ENCODE measurements at regions not wholly inside any gene's neighbourhood (a gene's known extent, or its start where the extent isn't known, plus 50 kb on each side); places are given as distances from the start of the nearest gene placed in this dataset.
"Not testable (repeated sequence)": the region's sequence is repeated elsewhere in the genome, so short reads cannot be mapped to it uniquely, and the experiment has no call there.

DNA sequence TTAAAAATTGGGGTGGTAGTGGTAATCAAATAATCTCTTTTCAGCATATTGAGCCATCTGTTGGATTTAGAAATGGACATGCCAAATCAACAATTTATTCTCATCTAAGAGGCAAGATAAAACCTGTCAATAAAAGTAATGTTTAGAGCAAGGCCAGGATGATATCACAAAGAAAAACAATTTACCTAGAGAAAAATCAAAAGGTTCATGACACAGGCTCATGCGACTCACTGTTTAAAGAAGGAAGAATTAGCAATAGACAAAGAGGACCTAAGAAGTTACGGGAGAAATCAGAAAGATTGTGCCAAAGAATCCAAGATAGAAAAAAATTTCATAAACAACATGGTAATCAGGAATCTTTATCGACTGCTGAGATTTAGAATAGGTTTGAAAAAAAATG is 868.5 kb upstream of the GBE1 start:
- TF ChIP-seq, protein P1, sequence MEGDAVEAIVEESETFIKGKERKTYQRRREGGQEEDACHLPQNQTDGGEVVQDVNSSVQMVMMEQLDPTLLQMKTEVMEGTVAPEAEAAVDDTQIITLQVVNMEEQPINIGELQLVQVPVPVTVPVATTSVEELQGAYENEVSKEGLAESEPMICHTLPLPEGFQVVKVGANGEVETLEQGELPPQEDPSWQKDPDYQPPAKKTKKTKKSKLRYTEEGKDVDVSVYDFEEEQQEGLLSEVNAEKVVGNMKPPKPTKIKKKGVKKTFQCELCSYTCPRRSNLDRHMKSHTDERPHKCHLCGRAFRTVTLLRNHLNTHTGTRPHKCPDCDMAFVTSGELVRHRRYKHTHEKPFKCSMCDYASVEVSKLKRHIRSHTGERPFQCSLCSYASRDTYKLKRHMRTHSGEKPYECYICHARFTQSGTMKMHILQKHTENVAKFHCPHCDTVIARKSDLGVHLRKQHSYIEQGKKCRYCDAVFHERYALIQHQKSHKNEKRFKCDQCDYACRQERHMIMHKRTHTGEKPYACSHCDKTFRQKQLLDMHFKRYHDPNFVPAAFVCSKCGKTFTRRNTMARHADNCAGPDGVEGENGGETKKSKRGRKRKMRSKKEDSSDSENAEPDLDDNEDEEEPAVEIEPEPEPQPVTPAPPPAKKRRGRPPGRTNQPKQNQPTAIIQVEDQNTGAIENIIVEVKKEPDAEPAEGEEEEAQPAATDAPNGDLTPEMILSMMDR (IDR thresholded peaks at IDR 0.05; ENCODE audit: insufficient read depth, low read depth, low read length), result no peak
- no peak for DNase-seq (ENCODE audit: low read depth)
- Histone ChIP-seq H3K27me3 (ENCODE audit: control insufficient read depth, insufficient read depth, low read length) (no peaks in the 10 kb centered on the region), H3K4me3 (ENCODE audit: low read depth, low read length) (no peak overlapping the region), H3K36me3 (ENCODE audit: control insufficient read depth, insufficient read depth, low read length) (no peaks in the 10 kb centered on the region)
- CTCF ChIA-PET, result no interaction called here
- POLR2A ChIA-PET, result no interaction called here

- CTCF ChIA-PET, result no interaction called here
- no peak for DNase-seq (ENCODE audit: low read depth)
- Histone ChIP-seq H3K4me3 (ENCODE audit: low read depth, low read length) (no peak overlapping the region), H3K36me3 (ENCODE audit: control insufficient read depth, insufficient read depth, low read length) (no peaks in the 10 kb centered on the region), H3K27me3 (ENCODE audit: control insufficient read depth, insufficient read depth, low read length) (no peaks in the 10 kb centered on the region)
- TF ChIP-seq, protein P1 (IDR thresholded peaks at IDR 0.05; ENCODE audit: insufficient read depth, low read depth, low read length), result no peak
- POLR2A ChIA-PET, result no interaction called here
Measured at GRCh38 chr3:82628385-82629014, 867.1 kb upstream of the GBE1 start.

DNA sequence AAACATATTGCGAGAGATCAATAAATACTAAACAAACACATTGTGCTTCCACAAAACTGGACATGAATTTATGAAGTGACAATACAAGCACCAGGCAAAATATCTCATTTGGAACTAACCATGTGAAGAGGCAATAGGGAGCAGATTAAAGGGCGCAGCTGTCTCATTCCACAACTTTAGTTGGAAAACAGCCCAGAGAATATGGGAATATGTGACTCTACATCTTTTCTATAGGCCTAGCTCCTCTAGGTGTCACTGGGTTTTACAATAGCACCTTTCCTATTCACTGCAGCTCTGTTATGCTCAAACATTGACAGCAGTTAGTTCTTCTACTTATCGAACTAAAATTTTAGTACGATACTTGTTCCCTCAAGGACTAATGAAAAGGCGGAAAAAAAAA is 866.3 kb upstream of the GBE1 start:
- POLR2A ChIA-PET, result no interaction called here
- DNase-seq (ENCODE audit: low read depth), result no peak
- CTCF ChIA-PET, result no interaction called here
- TF ChIP-seq, protein P1 (IDR thresholded peaks at IDR 0.05; ENCODE audit: insufficient read depth, low read depth, low read length), result no peak
- H3K4me3 ChIP-seq (ENCODE audit: low read depth, low read length), result no peak overlapping the region
- H3K36me3 ChIP-seq (ENCODE audit: control insufficient read depth, insufficient read depth, low read length), result no peaks in the 10 kb centered on the region
- H3K27me3 ChIP-seq (ENCODE audit: control insufficient read depth, insufficient read depth, low read length), result no peaks in the 10 kb centered on the region

- H3K36me3 ChIP-seq (ENCODE audit: control insufficient read depth, insufficient read depth, low read length); H3K4me3 ChIP-seq (ENCODE audit: low read depth, low read length); POLR2A ChIA-PET; DNase-seq (ENCODE audit: low read depth); H3K27me3 ChIP-seq (ENCODE audit: control insufficient read depth, insufficient read depth, low read length); CTCF ChIA-PET: not testable (repeated sequence)
Measured at GRCh38 chr3:82620744-82621143, 859.3 kb upstream of the GBE1 start.

GRCh38 chr3:82618594-82618993 is 857.1 kb upstream of the GBE1 start:
- Histone ChIP-seq H3K27me3 (ENCODE audit: control insufficient read depth, insufficient read depth, low read length) (no peaks in the 10 kb centered on the region), H3K4me3 (ENCODE audit: low read depth, low read length) (no peak overlapping the region), H3K36me3 (ENCODE audit: control insufficient read depth, insufficient read depth, low read length) (no peaks in the 10 kb centered on the region)
- ChIA-PET CTCF (interaction anchor here (0.6 kb wide), 1 partner anchor 974 kb away, joined by 3 read pairs; no protein-coding TSS in a partner anchor), POLR2A (no interaction called here)
- DNase-seq (ENCODE audit: low read depth), result no peak
- TF ChIP-seq, protein P1 (IDR thresholded peaks at IDR 0.05; ENCODE audit: insufficient read depth, low read depth, low read length), result no peak

DNA sequence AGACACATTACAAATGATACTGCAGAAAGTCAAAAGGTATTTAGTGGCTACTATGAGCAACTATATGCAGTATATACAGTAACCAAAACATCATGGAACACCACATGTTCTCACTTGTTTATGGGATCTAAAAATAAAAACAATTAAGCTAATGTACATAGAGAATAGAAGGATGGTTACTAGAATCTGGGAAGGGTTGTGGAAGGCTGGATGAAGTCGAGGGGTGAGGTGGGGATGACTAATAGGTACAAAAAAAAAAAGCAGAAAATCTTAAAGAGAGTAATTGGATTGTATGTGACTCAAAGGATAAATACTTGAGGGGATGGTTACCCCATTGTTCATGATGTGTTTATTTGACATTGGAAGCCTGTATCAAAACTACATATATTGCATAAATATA is 848.8 kb upstream of the GBE1 start:
- ChIA-PET CTCF (no interaction called here), POLR2A (no interaction called here)
- Histone ChIP-seq H3K36me3 (ENCODE audit: control insufficient read depth, insufficient read depth, low read length) (no peaks in the 10 kb centered on the region), H3K4me3 (ENCODE audit: low read depth, low read length) (no peak overlapping the region), H3K27me3 (ENCODE audit: control insufficient read depth, insufficient read depth, low read length) (no peaks in the 10 kb centered on the region)
- DNase-seq (ENCODE audit: low read depth), result no peak
- TF ChIP-seq, protein P1 (IDR thresholded peaks at IDR 0.05; ENCODE audit: insufficient read depth, low read depth, low read length), result no peak
